OCI-LY7 (cell line): ENCODE measurements at regions not wholly inside any gene's neighbourhood (a gene's known extent, or its start where the extent isn't known, plus 50 kb on each side); places are given as distances from the start of the nearest gene placed in this dataset.

Source experiments
- EZH2phosphoT487 ChIP-seq: fragments of 200-600 bp; sonication (generic); IDR thresholded peaks from 2 replicates; pipeline ENCODE4 v1.6.1; 2018; ENCODE audit warnings: low read depth, borderline replicate concordance, mild to moderate bottlenecking, mixed run types, antibody characterized with exemption, low read length, moderate library complexity, mixed read lengths
- TF ChIP-seq, protein P1 (sequence below): fragments of 200-600 bp; sonication (generic); conservative IDR thresholded peaks from 2 replicates; pipeline ENCODE4 v1.5.1; 2014; ENCODE audit warnings: mild to moderate bottlenecking, antibody characterized with exemption, low read length, moderate library complexity, mixed read lengths

DNA sequence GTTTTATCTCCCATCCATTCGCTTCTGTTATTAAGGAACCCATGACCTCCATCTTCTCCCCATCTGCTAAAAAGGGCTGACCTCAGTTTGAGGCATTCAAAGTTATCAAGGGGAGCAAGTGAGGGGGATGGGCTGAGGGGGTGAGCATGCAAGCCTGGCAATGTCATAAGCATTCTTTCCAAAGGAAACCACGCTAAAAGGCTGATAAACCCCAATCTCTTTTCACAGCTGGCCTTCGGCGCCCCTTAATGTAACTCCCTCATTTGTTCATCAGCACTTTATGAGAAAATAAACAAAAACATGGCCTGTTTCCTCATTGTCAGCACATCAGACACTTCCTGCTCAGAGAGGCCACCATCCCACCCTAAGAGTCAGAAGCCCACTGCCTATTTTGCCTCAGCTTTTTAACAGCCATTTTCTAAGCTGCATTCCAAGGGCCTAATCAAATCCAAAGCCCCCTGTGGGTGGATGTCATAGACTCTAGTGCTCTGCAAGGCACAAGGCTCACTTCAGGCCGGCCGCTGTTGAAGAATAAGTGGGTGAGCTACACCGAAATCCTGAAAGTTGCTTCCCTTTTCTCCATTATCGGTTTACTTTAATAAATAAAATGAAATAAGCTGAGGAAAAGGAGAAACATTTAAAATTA lies 92.0 kb upstream of the SRD5A3 start:
- TF ChIP-seq, protein P1, sequence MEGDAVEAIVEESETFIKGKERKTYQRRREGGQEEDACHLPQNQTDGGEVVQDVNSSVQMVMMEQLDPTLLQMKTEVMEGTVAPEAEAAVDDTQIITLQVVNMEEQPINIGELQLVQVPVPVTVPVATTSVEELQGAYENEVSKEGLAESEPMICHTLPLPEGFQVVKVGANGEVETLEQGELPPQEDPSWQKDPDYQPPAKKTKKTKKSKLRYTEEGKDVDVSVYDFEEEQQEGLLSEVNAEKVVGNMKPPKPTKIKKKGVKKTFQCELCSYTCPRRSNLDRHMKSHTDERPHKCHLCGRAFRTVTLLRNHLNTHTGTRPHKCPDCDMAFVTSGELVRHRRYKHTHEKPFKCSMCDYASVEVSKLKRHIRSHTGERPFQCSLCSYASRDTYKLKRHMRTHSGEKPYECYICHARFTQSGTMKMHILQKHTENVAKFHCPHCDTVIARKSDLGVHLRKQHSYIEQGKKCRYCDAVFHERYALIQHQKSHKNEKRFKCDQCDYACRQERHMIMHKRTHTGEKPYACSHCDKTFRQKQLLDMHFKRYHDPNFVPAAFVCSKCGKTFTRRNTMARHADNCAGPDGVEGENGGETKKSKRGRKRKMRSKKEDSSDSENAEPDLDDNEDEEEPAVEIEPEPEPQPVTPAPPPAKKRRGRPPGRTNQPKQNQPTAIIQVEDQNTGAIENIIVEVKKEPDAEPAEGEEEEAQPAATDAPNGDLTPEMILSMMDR = no peak
- no peak for TF ChIP-seq EZH2phosphoT487
